ENCODE measurements at regions not wholly inside any gene's neighbourhood (a gene's known extent, or its start where the extent isn't known, plus 50 kb on each side); places are given as distances from the start of the nearest gene placed in this dataset.

DNA sequence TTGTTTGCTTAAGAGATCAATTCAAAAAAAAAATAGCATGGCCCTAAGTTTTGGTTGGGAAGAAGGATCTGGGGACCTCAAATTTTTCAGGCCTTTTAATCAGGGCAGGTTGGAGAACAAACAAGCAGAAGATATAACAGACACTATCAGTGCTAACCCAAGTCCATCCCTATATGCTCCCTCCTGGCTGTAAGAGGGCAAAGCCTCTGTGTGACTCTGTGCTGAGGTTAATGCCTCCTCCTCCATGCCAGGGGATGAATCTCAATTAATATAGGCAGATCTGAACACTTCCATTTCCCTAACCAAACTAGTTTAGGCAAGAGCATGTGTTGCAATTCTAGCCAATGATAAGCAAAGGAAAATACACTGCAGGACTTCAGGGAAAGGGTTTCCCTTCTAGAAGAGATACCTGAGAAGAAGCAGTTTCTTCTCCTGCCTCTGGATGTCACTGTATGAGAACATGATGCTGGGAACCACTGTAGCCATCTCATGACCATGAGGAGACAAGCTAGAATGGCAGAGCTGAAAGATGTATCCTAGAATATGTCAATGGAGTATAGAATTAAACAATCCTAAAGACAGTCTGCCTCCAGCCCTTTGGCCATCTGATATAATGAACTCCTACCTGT, 76.0 kb downstream of the CHD9NB start:
- DNase-seq = peak; percentile 56
- Mint-ChIP-seq H3K4me1 (peaks cover 4% of the 10 kb centered on the region), H3K27me3 (ENCODE audit: insufficient read depth) (peaks cover 5% of the 10 kb centered on the region), H3K36me3 (ENCODE audit: low read depth) (no peaks in the 10 kb centered on the region), H3K27ac (no peak overlapping the region), H3K4me3 (no peak overlapping the region), H3K9me3 (no peaks in the 10 kb centered on the region)
- Histone ChIP-seq H3K27me3 (ENCODE audit: control insufficient read depth, insufficient read depth, low read length, poor library complexity, severe bottlenecking) (no peaks in the 10 kb centered on the region), H3K27ac (ENCODE audit: low read depth, low read length) (no peak overlapping the region), H3K36me3 (ENCODE audit: control insufficient read depth, insufficient read depth, low read length) (no peaks in the 10 kb centered on the region), H3K4me3 (ENCODE audit: low read length) (no peak overlapping the region), H3K4me1 (ENCODE audit: control insufficient read depth, insufficient read depth, low read length) (no peaks in the 10 kb centered on the region), H3K9me3 (ENCODE audit: control insufficient read depth, low read length) (no peaks in the 10 kb centered on the region), H3K9ac (ENCODE audit: extremely low read depth, low read length, poor library complexity, severe bottlenecking) (no peak overlapping the region)
- TF ChIP-seq, protein P1, sequence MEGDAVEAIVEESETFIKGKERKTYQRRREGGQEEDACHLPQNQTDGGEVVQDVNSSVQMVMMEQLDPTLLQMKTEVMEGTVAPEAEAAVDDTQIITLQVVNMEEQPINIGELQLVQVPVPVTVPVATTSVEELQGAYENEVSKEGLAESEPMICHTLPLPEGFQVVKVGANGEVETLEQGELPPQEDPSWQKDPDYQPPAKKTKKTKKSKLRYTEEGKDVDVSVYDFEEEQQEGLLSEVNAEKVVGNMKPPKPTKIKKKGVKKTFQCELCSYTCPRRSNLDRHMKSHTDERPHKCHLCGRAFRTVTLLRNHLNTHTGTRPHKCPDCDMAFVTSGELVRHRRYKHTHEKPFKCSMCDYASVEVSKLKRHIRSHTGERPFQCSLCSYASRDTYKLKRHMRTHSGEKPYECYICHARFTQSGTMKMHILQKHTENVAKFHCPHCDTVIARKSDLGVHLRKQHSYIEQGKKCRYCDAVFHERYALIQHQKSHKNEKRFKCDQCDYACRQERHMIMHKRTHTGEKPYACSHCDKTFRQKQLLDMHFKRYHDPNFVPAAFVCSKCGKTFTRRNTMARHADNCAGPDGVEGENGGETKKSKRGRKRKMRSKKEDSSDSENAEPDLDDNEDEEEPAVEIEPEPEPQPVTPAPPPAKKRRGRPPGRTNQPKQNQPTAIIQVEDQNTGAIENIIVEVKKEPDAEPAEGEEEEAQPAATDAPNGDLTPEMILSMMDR (conservative IDR thresholded peaks at IDR 0.05) = peak; percentile 75

GRCh38 chr16:52967744-52968143, 85.0 kb downstream of the CHD9NB start:
- Mint-ChIP-seq H3K4me1 (peaks cover 22% of the 10 kb centered on the region), H3K27me3 (ENCODE audit: insufficient read depth) (peaks cover 5% of the 10 kb centered on the region), H3K27ac (no peak overlapping the region), H3K36me3 (ENCODE audit: low read depth) (no peaks in the 10 kb centered on the region), H3K4me3 (no peak overlapping the region), H3K9me3 (no peaks in the 10 kb centered on the region)
- no peaks in the 10 kb centered on the region for H3K9me3 ChIP-seq (ENCODE audit: control insufficient read depth, low read length)
- H3K27me3 ChIP-seq (ENCODE audit: control insufficient read depth, insufficient read depth, low read length, poor library complexity, severe bottlenecking) = no peaks in the 10 kb centered on the region
- H3K27ac ChIP-seq (ENCODE audit: low read depth, low read length) = no peak overlapping the region
- no peak overlapping the region for H3K4me3 ChIP-seq (ENCODE audit: low read length)
- peaks cover 3% of the 10 kb centered on the region for H3K4me1 ChIP-seq (ENCODE audit: control insufficient read depth, insufficient read depth, low read length)
- TF ChIP-seq, protein P1 (conservative IDR thresholded peaks at IDR 0.05) = no peak
- H3K9ac ChIP-seq (ENCODE audit: extremely low read depth, low read length, poor library complexity, severe bottlenecking) = no peak overlapping the region
- no peaks in the 10 kb centered on the region for H3K36me3 ChIP-seq (ENCODE audit: control insufficient read depth, insufficient read depth, low read length)
- no peak for DNase-seq

DNA sequence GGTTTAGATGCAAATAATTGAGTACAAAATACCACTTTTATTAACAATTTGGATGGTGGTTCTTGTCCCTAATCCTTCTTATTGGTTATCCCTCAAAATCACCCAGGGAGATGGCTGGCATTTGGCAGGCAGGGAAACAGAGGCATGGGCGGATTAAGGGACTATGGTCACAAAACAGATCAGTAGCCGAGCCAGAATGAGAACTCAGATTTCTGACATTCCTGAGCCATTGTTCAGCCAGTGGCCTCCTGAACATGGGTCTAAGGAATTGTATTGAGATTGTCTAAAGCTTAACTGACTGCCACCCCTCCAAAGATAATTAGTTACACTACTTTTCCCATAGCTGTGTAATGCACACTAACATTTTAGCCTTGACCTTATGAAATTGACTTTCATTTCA, 88.4 kb downstream of the CHD9NB start:
- no peaks in the 10 kb centered on the region for H3K9me3 Mint-ChIP-seq
- no peaks in the 10 kb centered on the region for H3K27me3 Mint-ChIP-seq (ENCODE audit: insufficient read depth)
- no peak overlapping the region for H3K4me3 Mint-ChIP-seq
- Histone ChIP-seq H3K9ac (ENCODE audit: extremely low read depth, low read length, poor library complexity, severe bottlenecking) (no peak overlapping the region), H3K4me1 (ENCODE audit: control insufficient read depth, insufficient read depth, low read length) (peaks cover 3% of the 10 kb centered on the region), H3K27me3 (ENCODE audit: control insufficient read depth, insufficient read depth, low read length, poor library complexity, severe bottlenecking) (no peaks in the 10 kb centered on the region), H3K4me3 (ENCODE audit: low read length) (no peak overlapping the region), H3K27ac (ENCODE audit: low read depth, low read length) (peak overlapping the region; percentile 88), H3K36me3 (ENCODE audit: control insufficient read depth, insufficient read depth, low read length) (no peaks in the 10 kb centered on the region), H3K9me3 (ENCODE audit: control insufficient read depth, low read length) (no peaks in the 10 kb centered on the region)
- no peaks in the 10 kb centered on the region for H3K36me3 Mint-ChIP-seq (ENCODE audit: low read depth)
- TF ChIP-seq, protein P1 (conservative IDR thresholded peaks at IDR 0.05) = no peak
- DNase-seq = no peak
- peaks cover 22% of the 10 kb centered on the region for H3K4me1 Mint-ChIP-seq
- no peak overlapping the region for H3K27ac Mint-ChIP-seq
- 40 to 71% methylated on average over 1 to 2 of the region's 2 CpGs for WGBS, 2 experiments (ENCODE audit: insufficient coverage in 1 of 2, insufficient read length in 1 of 2)

Data from endodermal cell (in vitro differentiated cells).